Breast epithelium (tissue), 4 donors: ENCODE measurements at regions not wholly inside any gene's neighbourhood (a gene's known extent, or its start where the extent isn't known, plus 50 kb on each side); places are given as distances from the start of the nearest gene placed in this dataset.

ENCODE experiments used
- DNase-seq, 2 donors: peaks; one replicate each; pipeline ENCODE4 v3.0.0-alpha.2; 2019; ENCODE audit warnings: low spot score in 2 of 2
- H3K27ac ChIP-seq, 2 donors: fragments of 200-600 bp; sonication (generic) in 1 of 2; one replicate each; pipeline ENCODE4 v1.5.1; 2016 to 2019; ENCODE audit warnings: mild to moderate bottlenecking in 1 of 2
- H3K27me3 ChIP-seq, 2 donors: fragments of 200-600 bp; sonication (generic) in 1 of 2; one replicate each; pipeline versions ENCODE4 v1.5.1 to v1.6.0; 2017 to 2019; ENCODE audit warnings: control low read depth in 1 of 2, mild to moderate bottlenecking in 1 of 2
- H3K36me3 ChIP-seq: fragments of 200-600 bp; one replicate; pipeline ENCODE4 v1.5.1; 2019
- H3K4me1 ChIP-seq, 2 donors: fragments of 200-600 bp; sonication (generic); one replicate each; pipeline ENCODE4 v1.5.1; 2016 to 2019; ENCODE audit warnings: control low read depth in 1 of 2
- H3K4me3 ChIP-seq, 3 donors: fragments of 200-600 bp; sonication (generic); 1 replicate in 2 of 3; 2 replicates in 1 of 3; pipeline ENCODE4 v1.5.1; 2016 to 2019; ENCODE audit warnings: mild to moderate bottlenecking in 3 of 3, moderate library complexity in 2 of 3
- H3K9me3 ChIP-seq, 2 donors: fragments of 200-600 bp; sonication (generic) in 1 of 2; one replicate each; pipeline ENCODE4 v1.5.1; 2016 to 2019; ENCODE audit warnings: control low read depth in 1 of 2
- CTCF ChIP-seq, 3 donors: fragments of 450-650 bp; IDR thresholded peaks; one replicate each; pipeline ENCODE4 v1.5.1; 2016 to 2017; ENCODE audit warnings: antibody characterized with exemption in 3 of 3, mild to moderate bottlenecking in 3 of 3, moderate library complexity in 3 of 3
- POLR2A ChIP-seq: fragments of 450-650 bp; IDR thresholded peaks from one replicate; pipeline ENCODE4 v1.6.1; 2016; ENCODE audit warnings: antibody characterized with exemption, mild to moderate bottlenecking, moderate library complexity
- POLR2AphosphoS5 ChIP-seq, 3 donors: sonication (generic); formaldehyde crosslinking; IDR thresholded peaks; one replicate each; pipeline ENCODE4 v1.6.1; 2017; ENCODE audit warnings: antibody characterized with exemption in 3 of 3
- intact Hi-C: fragments of 100-400 bp; cut with DNase I; formaldehyde crosslinking; loops from one replicate; pipeline ENCODE4 v1.15.1; 2023; ENCODE audit warnings: low total_unique reads

- Histone ChIP-seq H3K36me3 (no peaks in the 10 kb centered on the region), H3K4me3 (no peak overlapping the region), H3K4me1 (no peaks in the 10 kb centered on the region), H3K9me3 (no peaks in the 10 kb centered on the region), H3K27ac (no peak overlapping the region), H3K27me3 (no peaks in the 10 kb centered on the region)
- DNase-seq, result no peak
- intact Hi-C loops, result no loop called here
- TF ChIP-seq CTCF (IDR thresholded peaks at IDR 0.05) (no peak), POLR2AphosphoS5 (IDR thresholded peaks at IDR 0.05) (no peak), POLR2A (no peak)
These were observed 245.7 kb downstream of the KCNC2 start for GRCh38 chr12:74963867-74964331.

GRCh38 chr12:74964390-74964789, 245.2 kb downstream of the KCNC2 start:
- Histone ChIP-seq H3K4me1 (no peaks in the 10 kb centered on the region), H3K27ac (no peak overlapping the region), H3K27me3 (no peaks in the 10 kb centered on the region), H3K36me3 (no peaks in the 10 kb centered on the region), H3K9me3 (no peaks in the 10 kb centered on the region), H3K4me3 (no peak overlapping the region)
- no peak for DNase-seq
- TF ChIP-seq CTCF (IDR thresholded peaks at IDR 0.05) (no peak), POLR2AphosphoS5 (IDR thresholded peaks at IDR 0.05) (no peak), POLR2A (no peak)
- intact Hi-C loops, result no loop called here

DNA sequence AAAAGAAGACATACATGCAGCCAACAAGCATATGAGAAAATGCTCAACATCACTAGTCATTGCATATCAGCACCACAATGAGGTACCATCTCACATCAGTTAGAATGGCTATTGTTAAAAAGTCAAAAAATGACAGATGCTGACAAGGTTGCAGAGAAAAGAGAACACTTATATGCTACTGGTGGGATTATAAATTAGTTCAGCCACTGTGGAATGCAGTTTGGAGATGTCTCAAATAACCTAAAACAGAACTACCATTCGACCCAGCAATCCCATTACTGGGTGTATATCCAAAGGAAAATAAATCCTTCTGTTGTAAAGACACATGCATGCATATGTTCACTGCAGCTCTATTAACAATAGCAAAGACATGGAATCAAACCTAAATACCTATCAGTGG, 238.4 kb downstream of the KCNC2 start:
- H3K4me1 ChIP-seq, result no peaks in the 10 kb centered on the region
- H3K36me3 ChIP-seq, result no peaks in the 10 kb centered on the region
- DNase-seq, result no peak
- H3K4me3 ChIP-seq, result no peak overlapping the region
- H3K27me3 ChIP-seq, result no peaks in the 10 kb centered on the region
- intact Hi-C loops, result no loop called here
- H3K9me3 ChIP-seq, result no peaks in the 10 kb centered on the region
- TF ChIP-seq POLR2AphosphoS5 (IDR thresholded peaks at IDR 0.05) (no peak), POLR2A (no peak), CTCF (IDR thresholded peaks at IDR 0.05) (no peak)
- no peak overlapping the region for H3K27ac ChIP-seq

DNA sequence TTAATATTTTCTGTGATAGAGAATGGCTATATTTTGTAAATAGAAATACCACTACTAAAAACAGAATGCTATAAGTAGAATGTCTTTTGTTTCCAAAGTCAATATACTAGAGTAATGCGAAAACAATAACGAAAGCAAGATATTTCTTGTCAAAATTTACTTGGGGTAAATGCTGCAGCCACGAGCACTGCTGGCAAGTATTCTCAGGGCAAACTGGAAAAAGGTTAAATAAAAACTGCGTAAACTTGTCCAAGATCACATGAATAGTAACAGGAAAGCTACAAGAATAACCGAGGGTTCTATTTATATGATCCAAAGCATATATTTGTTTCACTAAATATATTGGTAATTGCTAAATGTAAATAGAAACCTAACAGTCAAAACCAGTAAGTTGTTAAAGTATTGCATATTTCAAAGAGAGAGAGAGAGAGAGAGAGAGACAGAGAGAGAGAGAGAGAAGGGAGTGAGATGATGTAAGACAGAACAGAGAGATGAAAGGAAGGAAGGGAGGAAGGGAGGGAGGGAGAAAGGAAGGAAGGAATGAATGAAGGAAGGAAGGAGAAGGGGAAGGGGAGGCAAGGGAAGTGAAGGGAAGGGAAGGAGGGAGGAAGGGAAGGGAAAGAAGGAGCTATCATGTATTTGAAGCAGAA, 231.7 kb downstream of the KCNC2 start:
- H3K4me1 ChIP-seq, result no peaks in the 10 kb centered on the region
- no peaks in the 10 kb centered on the region for H3K9me3 ChIP-seq
- intact Hi-C loops, result no loop called here
- H3K36me3 ChIP-seq, result no peaks in the 10 kb centered on the region
- TF ChIP-seq CTCF (IDR thresholded peaks at IDR 0.05) (no peak), POLR2A (no peak), POLR2AphosphoS5 (IDR thresholded peaks at IDR 0.05) (no peak)
- H3K27ac ChIP-seq, result no peak overlapping the region
- no peaks in the 10 kb centered on the region for H3K27me3 ChIP-seq
- no peak for DNase-seq
- no peak overlapping the region for H3K4me3 ChIP-seq

GRCh38 chr12:74980510-74980909, 229.1 kb downstream of the KCNC2 start:
- TF ChIP-seq CTCF (IDR thresholded peaks at IDR 0.05), result no peak
- no peak for TF ChIP-seq POLR2A
- TF ChIP-seq POLR2AphosphoS5 (IDR thresholded peaks at IDR 0.05), result no peak
- Histone ChIP-seq H3K27ac (no peak overlapping the region), H3K9me3 (no peaks in the 10 kb centered on the region), H3K4me3 (no peak overlapping the region), H3K36me3 (no peaks in the 10 kb centered on the region), H3K4me1 (no peaks in the 10 kb centered on the region), H3K27me3 (no peaks in the 10 kb centered on the region)
- DNase-seq, result no peak
- intact Hi-C loops, result no loop called here
